Vagina (tissue), 2 donors: ENCODE measurements at regions not wholly inside any gene's neighbourhood (a gene's known extent, or its start where the extent isn't known, plus 50 kb on each side); places are given as distances from the start of the nearest gene placed in this dataset.

Experiments
- POLR2A ChIP-seq, 2 donors: fragments of 450-650 bp; IDR thresholded peaks; one replicate each; pipeline ENCODE4 v1.6.1; 2017; ENCODE audit warnings: antibody characterized with exemption in 2 of 2, mild to moderate bottlenecking in 2 of 2, moderate library complexity in 2 of 2
- TF ChIP-seq, protein P1 (sequence below), 3 experiments: fragments of 450-650 bp in 2 of 3; fragments of 200-600 bp in 1 of 3; sonication (generic) in 1 of 3; IDR thresholded peaks; one replicate each; pipeline ENCODE4 v1.5.1; 2017 to 2019; ENCODE audit warnings: antibody characterized with exemption in 3 of 3, mild to moderate bottlenecking in 2 of 3, moderate library complexity in 2 of 3

DNA sequence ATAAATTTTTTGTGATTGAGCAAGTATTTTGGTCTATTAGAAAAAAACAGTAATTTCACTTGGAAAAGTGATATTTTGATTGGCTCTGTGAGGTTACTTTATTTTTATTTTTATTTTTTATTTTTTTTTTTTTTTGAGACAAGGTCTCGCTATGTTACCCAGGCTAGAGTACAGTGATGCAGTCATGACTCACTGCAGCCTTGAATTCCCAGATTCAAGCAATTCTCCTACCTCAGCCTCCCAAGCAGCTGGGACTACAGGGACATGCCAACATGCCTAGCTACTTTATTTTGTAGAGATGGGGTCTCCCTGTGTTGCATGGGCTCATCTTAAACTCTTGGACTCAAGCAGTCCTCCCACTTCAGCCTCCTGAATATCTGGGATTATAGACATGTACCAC is 60.9 kb upstream of the MGAT5 start:
- TF ChIP-seq, protein P1, sequence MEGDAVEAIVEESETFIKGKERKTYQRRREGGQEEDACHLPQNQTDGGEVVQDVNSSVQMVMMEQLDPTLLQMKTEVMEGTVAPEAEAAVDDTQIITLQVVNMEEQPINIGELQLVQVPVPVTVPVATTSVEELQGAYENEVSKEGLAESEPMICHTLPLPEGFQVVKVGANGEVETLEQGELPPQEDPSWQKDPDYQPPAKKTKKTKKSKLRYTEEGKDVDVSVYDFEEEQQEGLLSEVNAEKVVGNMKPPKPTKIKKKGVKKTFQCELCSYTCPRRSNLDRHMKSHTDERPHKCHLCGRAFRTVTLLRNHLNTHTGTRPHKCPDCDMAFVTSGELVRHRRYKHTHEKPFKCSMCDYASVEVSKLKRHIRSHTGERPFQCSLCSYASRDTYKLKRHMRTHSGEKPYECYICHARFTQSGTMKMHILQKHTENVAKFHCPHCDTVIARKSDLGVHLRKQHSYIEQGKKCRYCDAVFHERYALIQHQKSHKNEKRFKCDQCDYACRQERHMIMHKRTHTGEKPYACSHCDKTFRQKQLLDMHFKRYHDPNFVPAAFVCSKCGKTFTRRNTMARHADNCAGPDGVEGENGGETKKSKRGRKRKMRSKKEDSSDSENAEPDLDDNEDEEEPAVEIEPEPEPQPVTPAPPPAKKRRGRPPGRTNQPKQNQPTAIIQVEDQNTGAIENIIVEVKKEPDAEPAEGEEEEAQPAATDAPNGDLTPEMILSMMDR (IDR thresholded peaks at IDR 0.05), result no peak
- TF ChIP-seq POLR2A (IDR thresholded peaks at IDR 0.05), result no peak
